Osteocyte (in vitro differentiated cells): ENCODE measurements at regions not wholly inside any gene's neighbourhood (a gene's known extent, or its start where the extent isn't known, plus 50 kb on each side); places are given as distances from the start of the nearest gene placed in this dataset.

Experiments
- DNase-seq: peaks from one replicate; pipeline ENCODE4 v3.0.0; 2021; ENCODE audit warnings: mixed read lengths; ENCODE audit not compliant: unreplicated experiment; ENCODE audit errors: extremely low spot score
- H3K27ac Mint-ChIP-seq: one replicate; pipeline ENCODE4 v1.8.0; 2021; ENCODE audit warnings: mild to moderate bottlenecking, mixed read lengths; ENCODE audit not compliant: unreplicated experiment
- H3K27me3 Mint-ChIP-seq: one replicate; pipeline ENCODE4 v1.8.0; 2021; ENCODE audit warnings: mixed read lengths; ENCODE audit not compliant: unreplicated experiment
- H3K36me3 Mint-ChIP-seq: one replicate; pipeline ENCODE4 v1.8.0; 2021; ENCODE audit warnings: mixed read lengths; ENCODE audit not compliant: unreplicated experiment
- H3K4me1 Mint-ChIP-seq: one replicate; pipeline ENCODE4 v1.8.0; 2021; ENCODE audit warnings: mixed read lengths; ENCODE audit not compliant: unreplicated experiment
- H3K4me3 Mint-ChIP-seq: one replicate; pipeline ENCODE4 v1.8.0; 2021; ENCODE audit warnings: mild to moderate bottlenecking, moderate library complexity, mixed read lengths; ENCODE audit not compliant: unreplicated experiment
- H3K9me3 Mint-ChIP-seq: one replicate; pipeline ENCODE4 v1.8.0; 2021; ENCODE audit warnings: mixed read lengths; ENCODE audit not compliant: unreplicated experiment
- CTCF ChIP-seq: fragments of 200-600 bp; sonication (generic); IDR thresholded peaks from 2 replicates; pipeline ENCODE4 v1.5.0; 2021; ENCODE audit warnings: antibody characterized with exemption, mild to moderate bottlenecking, moderate library complexity

GRCh38 chr6:153272201-153272980 lies 141.3 kb upstream of the RGS17 start:
- DNase-seq, result no peak
- Mint-ChIP-seq H3K27ac (no peak overlapping the region), H3K27me3 (peaks cover 12% of the 10 kb centered on the region), H3K36me3 (no peaks in the 10 kb centered on the region), H3K9me3 (peaks cover 8% of the 10 kb centered on the region), H3K4me1 (peaks cover 4% of the 10 kb centered on the region), H3K4me3 (no peak overlapping the region)
- no peak for TF ChIP-seq CTCF

- H3K4me3 Mint-ChIP-seq, result no peak overlapping the region
- peaks cover 11% of the 10 kb centered on the region for H3K27me3 Mint-ChIP-seq
- no peak for TF ChIP-seq CTCF
- no peaks in the 10 kb centered on the region for H3K9me3 Mint-ChIP-seq
- no peaks in the 10 kb centered on the region for H3K36me3 Mint-ChIP-seq
- H3K27ac Mint-ChIP-seq, result no peak overlapping the region
- DNase-seq, result no peak
- H3K4me1 Mint-ChIP-seq, result no peaks in the 10 kb centered on the region
Measured at GRCh38 chr6:153263489-153263888, 132.4 kb upstream of the RGS17 start.

- no peak overlapping the region for H3K4me3 Mint-ChIP-seq
Measured at GRCh38 chr6:153251326-153251725, 120.2 kb upstream of the RGS17 start.

GRCh38 chr6:153237670-153238069 lies 106.6 kb upstream of the RGS17 start:
- Mint-ChIP-seq H3K36me3 (no peaks in the 10 kb centered on the region), H3K27ac (no peak overlapping the region), H3K4me1 (no peaks in the 10 kb centered on the region), H3K27me3 (peaks cover 41% of the 10 kb centered on the region), H3K9me3 (no peaks in the 10 kb centered on the region), H3K4me3 (no peak overlapping the region)
- DNase-seq, result no peak
- TF ChIP-seq CTCF, result no peak

More at GRCh38 chr6:153251326-153251725, 120.2 kb upstream of the RGS17 start:
- Mint-ChIP-seq H3K27ac (no peak overlapping the region), H3K27me3 (peaks cover 43% of the 10 kb centered on the region), H3K9me3 (no peaks in the 10 kb centered on the region), H3K4me1 (no peaks in the 10 kb centered on the region), H3K36me3 (no peaks in the 10 kb centered on the region)
- TF ChIP-seq CTCF, result no peak
- no peak for DNase-seq

- Mint-ChIP-seq H3K9me3 (no peaks in the 10 kb centered on the region), H3K4me3 (no peak overlapping the region), H3K4me1 (no peaks in the 10 kb centered on the region), H3K27me3 (peaks cover 34% of the 10 kb centered on the region), H3K27ac (no peak overlapping the region), H3K36me3 (no peaks in the 10 kb centered on the region)
- TF ChIP-seq CTCF, result peak; percentile 83
- DNase-seq, result no peak
Measured at GRCh38 chr6:153231048-153231646, 100.1 kb upstream of the RGS17 start.
